H1 (cell line): ENCODE measurements at regions not wholly inside any gene's neighbourhood (a gene's known extent, or its start where the extent isn't known, plus 50 kb on each side); places are given as distances from the start of the nearest gene placed in this dataset.

Experiments used
- CTCF ChIA-PET: fragments of 300-600 bp; sonication (Branson Sonifier 250); formaldehyde crosslinking; loops from one replicate; lab custom pipeline; 2021; ENCODE audit not compliant: partially characterized antibody; lab: Charles Lee
- POLR2A ChIA-PET: fragments of 300-600 bp; sonication (Branson Sonifier 250); formaldehyde crosslinking; loops from one replicate; lab custom pipeline; 2021; ENCODE audit warnings: inconsistent platforms; ENCODE audit not compliant: partially characterized antibody; lab: Charles Lee
- DNase-seq, 2 experiments: peaks; one replicate each; pipeline versions ENCODE4 v3.0.0 to v3.0.0-alpha.2; 2010 to 2022; ENCODE audit warnings: low spot score in 2 of 2, low read depth in 1 of 2, mixed read lengths in 1 of 2
- FAIRE-seq: peaks from 2 replicates; lab custom pipeline; 2011; peaks lifted over from hg19 to GRCh38; lab: Jason Lieb, UNC
- H2AFZ ChIP-seq: 2 replicates; pipeline ENCODE4 v1.8.1; 2012; ENCODE audit warnings: low read length, inconsistent platforms
- H2AK5ac ChIP-seq: 2 replicates; pipeline ENCODE4 v1.6.1; 2013; ENCODE audit warnings: low read depth, low read length
- H2BK120ac ChIP-seq: replicated peaks from 2 replicates; pipeline ENCODE3; 2013; ENCODE audit warnings: low read depth, low read length, inconsistent platforms
- H2BK12ac ChIP-seq: 2 replicates; pipeline ENCODE4 v1.6.1; 2013; ENCODE audit warnings: low read depth, low read length
- H2BK15ac ChIP-seq: 2 replicates; pipeline ENCODE4 v1.6.1; 2013; ENCODE audit warnings: low read length
- H2BK20ac ChIP-seq: 2 replicates; pipeline ENCODE4 v1.6.1; 2013; ENCODE audit warnings: low read length
- H2BK5ac ChIP-seq: 2 replicates; pipeline ENCODE4 v1.6.1; 2013; ENCODE audit warnings: low read depth, low read length
- H3K14ac ChIP-seq: 2 replicates; pipeline ENCODE4 v1.6.1; 2013; ENCODE audit warnings: inconsistent platforms; ENCODE audit not compliant: insufficient read length
- H3K18ac ChIP-seq: 2 replicates; pipeline ENCODE4 v1.6.1; 2013; ENCODE audit warnings: low read length; ENCODE audit errors: extremely low read depth
- H3K23ac ChIP-seq: 2 replicates; pipeline ENCODE4 v1.6.1; 2013; ENCODE audit warnings: inconsistent platforms; ENCODE audit not compliant: insufficient read length
- H3K23me2 ChIP-seq: 2 replicates; pipeline ENCODE4 v1.6.1; 2013; ENCODE audit warnings: low read depth, low read length
- H3K27ac ChIP-seq: 2 replicates; pipeline ENCODE4 v1.6.1; 2011; ENCODE audit warnings: low read depth, low read length, inconsistent platforms
- H3K27me3 ChIP-seq, 4 experiments: replicated peaks in 1 of 4; 1 replicate in 1 of 4; 2 replicates in 3 of 4; pipeline versions ENCODE4 v1.6.1 to v1.8.1; 2011 to 2013; ENCODE audit warnings: low read length in 3 of 4, mild to moderate bottlenecking in 3 of 4, inconsistent platforms in 2 of 4, mixed read lengths in 2 of 4, moderate library complexity in 1 of 4; ENCODE audit not compliant: control insufficient read depth in 3 of 4, insufficient read depth in 3 of 4; ENCODE audit errors: extremely low read depth in 1 of 4
- H3K36me3 ChIP-seq, 4 experiments: 2 replicates each; pipeline versions ENCODE4 v1.6.1 to v1.8.1; 2011 to 2013; ENCODE audit warnings: mild to moderate bottlenecking in 4 of 4, low read length in 3 of 4, moderate library complexity in 2 of 4, control low read depth in 1 of 4, inconsistent platforms in 1 of 4; ENCODE audit not compliant: insufficient read depth in 4 of 4, control insufficient read depth in 2 of 4
- H3K4ac ChIP-seq: replicated peaks from 2 replicates; pipeline ENCODE3; 2013; ENCODE audit warnings: low read length, low read depth, mixed read lengths, inconsistent platforms; ENCODE audit not compliant: insufficient read length
- H3K4me1 ChIP-seq, 4 experiments: replicated peaks in 1 of 4; 1 replicate in 1 of 4; 2 replicates in 3 of 4; pipeline versions ENCODE4 v1.6.1 to v1.8.1; 2011 to 2013; ENCODE audit warnings: low read length in 3 of 4, inconsistent platforms in 2 of 4, mixed read lengths in 1 of 4; ENCODE audit not compliant: insufficient read depth in 4 of 4, control insufficient read depth in 3 of 4
- H3K4me2 ChIP-seq, 2 experiments: 2 replicates each; pipeline versions ENCODE4 v1.6.1 to v1.8.1; 2011 to 2013; ENCODE audit warnings: low read depth in 2 of 2, low read length in 2 of 2, control low read depth in 1 of 2, inconsistent platforms in 1 of 2, mild to moderate bottlenecking in 1 of 2; ENCODE audit not compliant: insufficient read depth in 1 of 2
- H3K4me3 ChIP-seq, 4 experiments: fragments of 200-600, 300-600 bp in 1 of 4; sonication (generic), shearing (Covaris generic), sonication (Bioruptor Twin) in 1 of 4; 2 replicates each; pipeline versions ENCODE4 v1.5.1 to v1.8.1; 2011 to 2016; ENCODE audit warnings: low read length in 4 of 4, low read depth in 3 of 4, control low read depth in 2 of 4, inconsistent platforms in 2 of 4, mild to moderate bottlenecking in 2 of 4, mixed read lengths in 1 of 4, moderate library complexity in 1 of 4; ENCODE audit not compliant: insufficient read depth in 2 of 4; ENCODE audit errors: extremely low read depth in 1 of 4
- H3K56ac ChIP-seq: replicated peaks from 2 replicates; pipeline ENCODE3; 2013; ENCODE audit warnings: low read depth, mild to moderate bottlenecking, mixed read lengths, low read length, inconsistent platforms; ENCODE audit not compliant: insufficient read length
- H3K79me1 ChIP-seq: 2 replicates; pipeline ENCODE4 v1.6.1; 2013; ENCODE audit warnings: low read depth, low read length, control low read depth
- H3K79me2 ChIP-seq, 2 experiments: 2 replicates each; pipeline versions ENCODE4 v1.6.1 to v1.8.1; 2012 to 2013; ENCODE audit warnings: low read length in 2 of 2, mild to moderate bottlenecking in 2 of 2, inconsistent platforms in 1 of 2; ENCODE audit not compliant: insufficient read depth in 2 of 2, control insufficient read depth in 1 of 2
- H3K9ac ChIP-seq, 4 experiments: replicated peaks in 1 of 4; 1 replicate in 1 of 4; 2 replicates in 3 of 4; pipeline versions ENCODE4 v1.6.1 to v1.8.1; 2011 to 2013; ENCODE audit warnings: low read depth in 3 of 4, low read length in 3 of 4, control low read depth in 2 of 4, mild to moderate bottlenecking in 2 of 4, moderate library complexity in 2 of 4, inconsistent platforms in 1 of 4; ENCODE audit errors: extremely low read depth in 1 of 4
- H3K9me3 ChIP-seq, 2 experiments: 2 replicates each; pipeline versions ENCODE4 v1.6.1 to v1.8.1; 2012 to 2013; ENCODE audit warnings: mild to moderate bottlenecking in 2 of 2, moderate library complexity in 2 of 2, control low read depth in 1 of 2, inconsistent platforms in 1 of 2, low read depth in 1 of 2, low read length in 1 of 2, mixed read lengths in 1 of 2; ENCODE audit not compliant: insufficient read depth in 2 of 2
- H4K20me1 ChIP-seq, 2 experiments: replicated peaks in 1 of 2; 2 replicates each; pipeline versions ENCODE3 to v1.8.1; 2011 to 2013; ENCODE audit warnings: inconsistent platforms in 2 of 2, low read length in 2 of 2, mild to moderate bottlenecking in 1 of 2; ENCODE audit not compliant: insufficient read depth in 2 of 2, control insufficient read depth in 1 of 2
- H4K5ac ChIP-seq: 2 replicates; pipeline ENCODE4 v1.6.1; 2013; ENCODE audit warnings: low read length, low read depth, mixed read lengths, inconsistent platforms; ENCODE audit not compliant: insufficient read length
- H4K8ac ChIP-seq: 2 replicates; pipeline ENCODE4 v1.8.0; 2013; ENCODE audit warnings: mild to moderate bottlenecking, moderate library complexity, low read length, inconsistent platforms; ENCODE audit not compliant: insufficient read depth; ENCODE audit errors: extremely low read depth
- H4K91ac ChIP-seq: replicated peaks from 2 replicates; pipeline ENCODE3; 2013; ENCODE audit warnings: low read length, mixed read lengths, inconsistent platforms; ENCODE audit not compliant: insufficient read length
- ATF3 ChIP-seq: IDR thresholded peaks from 2 replicates; pipeline ENCODE4 v1.6.1; 2011; ENCODE audit warnings: low read depth, mild to moderate bottlenecking, low read length; ENCODE audit not compliant: insufficient read depth
- HDAC2 ChIP-seq, 2 experiments: fragments of 300-600 bp in 1 of 2; sonication (generic) in 1 of 2; IDR thresholded peaks; 2 replicates each; pipeline ENCODE4 v1.6.1; 2011 to 2012; ENCODE audit warnings: low read depth in 2 of 2, low read length in 2 of 2, mild to moderate bottlenecking in 2 of 2, moderate library complexity in 2 of 2, borderline replicate concordance in 1 of 2, inconsistent platforms in 1 of 2
- HDAC6 ChIP-seq: IDR thresholded peaks from one replicate; pipeline ENCODE4 v1.7.1; 2012; ENCODE audit warnings: low read depth, mild to moderate bottlenecking, inconsistent platforms, low read length, moderate library complexity
- JUN ChIP-seq: IDR thresholded peaks from 2 replicates; pipeline ENCODE4 v1.6.1; 2011; ENCODE audit warnings: low read depth, mild to moderate bottlenecking, improper control_type of control experiment, low read length
- NANOG ChIP-seq: IDR thresholded peaks from 2 replicates; pipeline ENCODE4 v1.6.1; 2011; ENCODE audit warnings: low read length, low read depth, mild to moderate bottlenecking, inconsistent platforms; ENCODE audit not compliant: insufficient read depth, poor library complexity, severe bottlenecking
- SP4 ChIP-seq: IDR thresholded peaks from 2 replicates; pipeline ENCODE4 v1.6.1; 2012; ENCODE audit warnings: low read length, inconsistent platforms
- TAF7 ChIP-seq: optimal IDR thresholded peaks from 2 replicates; pipeline ENCODE3; 2011; ENCODE audit warnings: low read depth, mild to moderate bottlenecking, inconsistent platforms, low read length, moderate library complexity, borderline replicate concordance
- TBP ChIP-seq: IDR thresholded peaks from 2 replicates; pipeline ENCODE4 v1.6.1; 2011; ENCODE audit warnings: low read depth, low read length, improper control_type of control experiment
- WGBS, 2 experiments: shearing (Covaris generic) in 1 of 2; methylation state at CpG; one replicate each; pipeline versions ENCODE4 v1.1.6 to v1.1.7; 2013 to 2015; ENCODE audit warnings: low lambda C conversion rate in 2 of 2, mixed read lengths in 2 of 2, inconsistent platforms in 1 of 2, low coverage in 1 of 2, missing lambda C conversion rate in 1 of 2; ENCODE audit not compliant: insufficient replicate concordance in 2 of 2, insufficient coverage in 1 of 2, insufficient read length in 1 of 2; ENCODE audit errors: extremely low coverage in 1 of 2, missing lambda C conversion rate in 1 of 2; 5-methylcytosine and 5-hydroxymethylcytosine counted together

GRCh38 chr15:81901319-81901718, 144.5 kb downstream of the MEX3B start:
- DNase-seq, result no peak
- no peaks in the 10 kb centered on the region for H3K79me2 ChIP-seq
- H3K4me1 ChIP-seq, result no peaks in the 10 kb centered on the region
- no peak overlapping the region for H3K9ac ChIP-seq
- H4K20me1 ChIP-seq, result no peaks in the 10 kb centered on the region
- no peak overlapping the region for H4K91ac ChIP-seq
- WGBS, 2 experiments, result 82% methylated on average over 5 of the region's 5 CpGs; no CpG with 5 or more reads in 1 of the 2 experiments
- no peak overlapping the region for H3K56ac ChIP-seq
- no peaks in the 10 kb centered on the region for H3K36me3 ChIP-seq
- H3K4ac ChIP-seq, result no peak overlapping the region
- H2BK20ac ChIP-seq, result no peak overlapping the region
- H3K27me3 ChIP-seq, result no peaks in the 10 kb centered on the region
- H3K23me2 ChIP-seq, result no peaks in the 10 kb centered on the region
- CTCF ChIA-PET, result interaction anchor here (1.2 to 1.7 kb wide), 2 partner anchors 39 to 491 kb away, joined by 3 to 4 read pairs; no protein-coding TSS in a partner anchor
- no peak overlapping the region for H4K8ac ChIP-seq
- POLR2A ChIA-PET, result no interaction called here
- no peaks in the 10 kb centered on the region for H3K9me3 ChIP-seq
- H3K4me2 ChIP-seq, result no peak overlapping the region
- H3K14ac ChIP-seq, result no peak overlapping the region
- no peak overlapping the region for H2BK120ac ChIP-seq
- H2AK5ac ChIP-seq, result no peak overlapping the region
- FAIRE-seq, result no peak
- no peak overlapping the region for H2BK12ac ChIP-seq
- H2AFZ ChIP-seq, result no peak overlapping the region
- H3K23ac ChIP-seq, result no peak overlapping the region
- no peak overlapping the region for H3K4me3 ChIP-seq
- H4K5ac ChIP-seq, result no peak overlapping the region
- H3K79me1 ChIP-seq, result no peaks in the 10 kb centered on the region
- no peak overlapping the region for H3K18ac ChIP-seq
- no peak overlapping the region for H2BK5ac ChIP-seq
- H2BK15ac ChIP-seq, result no peak overlapping the region
- TF ChIP-seq JUN (no peak), SP4 (no peak), NANOG (no peak), HDAC6 (no peak), HDAC2 (IDR thresholded peaks at IDR 0.05; ENCODE audit: borderline replicate concordance in 1 of 2, low read depth in 2 of 2, low read length in 2 of 2) (no peak), TAF7 (no peak), ATF3 (no peak), TBP (no peak)
- no peak overlapping the region for H3K27ac ChIP-seq
